ENCODE measurements at regions not wholly inside any gene's neighbourhood (a gene's known extent, or its start where the extent isn't known, plus 50 kb on each side); places are given as distances from the start of the nearest gene placed in this dataset.

- ATAC-seq: no peak
- no peak for TF ChIP-seq TOX (CRISPR knock-in tag; IDR thresholded peaks at IDR 0.05; ENCODE audit: borderline replicate concordance)
- no peak for TF ChIP-seq SNAI2 (CRISPR knock-in tag; IDR thresholded peaks at IDR 0.05)
- no peak for TF ChIP-seq ARNTL (CRISPR knock-in tag; IDR thresholded peaks at IDR 0.05; ENCODE audit: borderline replicate concordance, low read depth)
- no peak for TF ChIP-seq ZFP30 (CRISPR knock-in tag; IDR thresholded peaks at IDR 0.05)
- no peak for TF ChIP-seq CSRNP3 (CRISPR knock-in tag; IDR thresholded peaks at IDR 0.05)
- TF ChIP-seq OSR1 (CRISPR knock-in tag; IDR thresholded peaks at IDR 0.05): no peak
- no peak for TF ChIP-seq ZNF565 (CRISPR knock-in tag; conservative IDR thresholded peaks at IDR 0.05; ENCODE audit: low read depth)
- TF ChIP-seq PPARA (CRISPR knock-in tag; IDR thresholded peaks at IDR 0.05; ENCODE audit: borderline replicate concordance): no peak
- TF ChIP-seq, protein P1, sequence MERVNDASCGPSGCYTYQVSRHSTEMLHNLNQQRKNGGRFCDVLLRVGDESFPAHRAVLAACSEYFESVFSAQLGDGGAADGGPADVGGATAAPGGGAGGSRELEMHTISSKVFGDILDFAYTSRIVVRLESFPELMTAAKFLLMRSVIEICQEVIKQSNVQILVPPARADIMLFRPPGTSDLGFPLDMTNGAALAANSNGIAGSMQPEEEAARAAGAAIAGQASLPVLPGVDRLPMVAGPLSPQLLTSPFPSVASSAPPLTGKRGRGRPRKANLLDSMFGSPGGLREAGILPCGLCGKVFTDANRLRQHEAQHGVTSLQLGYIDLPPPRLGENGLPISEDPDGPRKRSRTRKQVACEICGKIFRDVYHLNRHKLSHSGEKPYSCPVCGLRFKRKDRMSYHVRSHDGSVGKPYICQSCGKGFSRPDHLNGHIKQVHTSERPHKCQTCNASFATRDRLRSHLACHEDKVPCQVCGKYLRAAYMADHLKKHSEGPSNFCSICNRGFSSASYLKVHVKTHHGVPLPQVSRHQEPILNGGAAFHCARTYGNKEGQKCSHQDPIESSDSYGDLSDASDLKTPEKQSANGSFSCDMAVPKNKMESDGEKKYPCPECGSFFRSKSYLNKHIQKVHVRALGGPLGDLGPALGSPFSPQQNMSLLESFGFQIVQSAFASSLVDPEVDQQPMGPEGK (CRISPR knock-in tag; IDR thresholded peaks at IDR 0.05; ENCODE audit: borderline replicate concordance): no peak
- TF ChIP-seq, protein P2, sequence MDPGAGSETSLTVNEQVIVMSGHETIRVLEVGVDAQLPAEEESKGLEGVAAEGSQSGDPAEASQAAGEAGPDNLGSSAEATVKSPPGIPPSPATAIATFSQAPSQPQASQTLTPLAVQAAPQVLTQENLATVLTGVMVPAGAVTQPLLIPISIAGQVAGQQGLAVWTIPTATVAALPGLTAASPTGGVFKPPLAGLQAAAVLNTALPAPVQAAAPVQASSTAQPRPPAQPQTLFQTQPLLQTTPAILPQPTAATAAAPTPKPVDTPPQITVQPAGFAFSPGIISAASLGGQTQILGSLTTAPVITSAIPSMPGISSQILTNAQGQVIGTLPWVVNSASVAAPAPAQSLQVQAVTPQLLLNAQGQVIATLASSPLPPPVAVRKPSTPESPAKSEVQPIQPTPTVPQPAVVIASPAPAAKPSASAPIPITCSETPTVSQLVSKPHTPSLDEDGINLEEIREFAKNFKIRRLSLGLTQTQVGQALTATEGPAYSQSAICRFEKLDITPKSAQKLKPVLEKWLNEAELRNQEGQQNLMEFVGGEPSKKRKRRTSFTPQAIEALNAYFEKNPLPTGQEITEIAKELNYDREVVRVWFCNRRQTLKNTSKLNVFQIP (CRISPR knock-in tag; IDR thresholded peaks at IDR 0.05; ENCODE audit: borderline replicate concordance, low read depth): no peak
- no peak for TF ChIP-seq GLIS3 (CRISPR knock-in tag; IDR thresholded peaks at IDR 0.05)
- TF ChIP-seq TCF4 (CRISPR knock-in tag; IDR thresholded peaks at IDR 0.05; ENCODE audit: borderline replicate concordance): no peak
- TF ChIP-seq ZC3H10 (CRISPR knock-in tag; IDR thresholded peaks at IDR 0.05): no peak
- no peak for TF ChIP-seq BACH2 (CRISPR knock-in tag; IDR thresholded peaks at IDR 0.05; ENCODE audit: borderline replicate concordance)
- TF ChIP-seq CSDC2 (CRISPR knock-in tag; IDR thresholded peaks at IDR 0.05): no peak
- TF ChIP-seq ISL1 (CRISPR knock-in tag; IDR thresholded peaks at IDR 0.05): no peak
- no peak for TF ChIP-seq ESRRG (CRISPR knock-in tag; IDR thresholded peaks at IDR 0.05)
Observed at GRCh38 chr4:141814499-141814898, 178.1 kb downstream of the IL15 start.

GRCh38 chr4:141815646-141816045, 179.3 kb downstream of the IL15 start:
- ATAC-seq: no peak

More at GRCh38 chr4:141815646-141816045, 179.3 kb downstream of the IL15 start:
- TF ChIP-seq BACH2 (CRISPR knock-in tag; IDR thresholded peaks at IDR 0.05; ENCODE audit: borderline replicate concordance) (no peak), ESRRG (CRISPR knock-in tag; IDR thresholded peaks at IDR 0.05) (no peak), ISL1 (CRISPR knock-in tag; IDR thresholded peaks at IDR 0.05) (no peak), OSR1 (CRISPR knock-in tag; IDR thresholded peaks at IDR 0.05) (no peak), CSDC2 (CRISPR knock-in tag; IDR thresholded peaks at IDR 0.05) (no peak), ZNF70 (CRISPR knock-in tag; IDR thresholded peaks at IDR 0.05) (no peak), SNAI2 (CRISPR knock-in tag; IDR thresholded peaks at IDR 0.05) (no peak), CSRNP3 (CRISPR knock-in tag; IDR thresholded peaks at IDR 0.05) (no peak), ZFP3 (CRISPR knock-in tag; IDR thresholded peaks at IDR 0.05) (no peak), GLIS3 (CRISPR knock-in tag; IDR thresholded peaks at IDR 0.05) (no peak), TCF4 (CRISPR knock-in tag; IDR thresholded peaks at IDR 0.05; ENCODE audit: borderline replicate concordance) (no peak), RARB (CRISPR knock-in tag; IDR thresholded peaks at IDR 0.05) (no peak), CREB5 (CRISPR knock-in tag; IDR thresholded peaks at IDR 0.05; ENCODE audit: low read depth) (no peak), PPARA (CRISPR knock-in tag; IDR thresholded peaks at IDR 0.05; ENCODE audit: borderline replicate concordance) (no peak), ZNF8 (CRISPR knock-in tag; IDR thresholded peaks at IDR 0.05) (no peak), ZC3H10 (CRISPR knock-in tag; IDR thresholded peaks at IDR 0.05) (no peak), ZNF565 (CRISPR knock-in tag; conservative IDR thresholded peaks at IDR 0.05; ENCODE audit: low read depth) (no peak)
- TF ChIP-seq, protein P2 (CRISPR knock-in tag; IDR thresholded peaks at IDR 0.05; ENCODE audit: borderline replicate concordance, low read depth): no peak
- TF ChIP-seq, protein P1 (CRISPR knock-in tag; IDR thresholded peaks at IDR 0.05; ENCODE audit: borderline replicate concordance): no peak
- TF ChIP-seq, protein P3, sequence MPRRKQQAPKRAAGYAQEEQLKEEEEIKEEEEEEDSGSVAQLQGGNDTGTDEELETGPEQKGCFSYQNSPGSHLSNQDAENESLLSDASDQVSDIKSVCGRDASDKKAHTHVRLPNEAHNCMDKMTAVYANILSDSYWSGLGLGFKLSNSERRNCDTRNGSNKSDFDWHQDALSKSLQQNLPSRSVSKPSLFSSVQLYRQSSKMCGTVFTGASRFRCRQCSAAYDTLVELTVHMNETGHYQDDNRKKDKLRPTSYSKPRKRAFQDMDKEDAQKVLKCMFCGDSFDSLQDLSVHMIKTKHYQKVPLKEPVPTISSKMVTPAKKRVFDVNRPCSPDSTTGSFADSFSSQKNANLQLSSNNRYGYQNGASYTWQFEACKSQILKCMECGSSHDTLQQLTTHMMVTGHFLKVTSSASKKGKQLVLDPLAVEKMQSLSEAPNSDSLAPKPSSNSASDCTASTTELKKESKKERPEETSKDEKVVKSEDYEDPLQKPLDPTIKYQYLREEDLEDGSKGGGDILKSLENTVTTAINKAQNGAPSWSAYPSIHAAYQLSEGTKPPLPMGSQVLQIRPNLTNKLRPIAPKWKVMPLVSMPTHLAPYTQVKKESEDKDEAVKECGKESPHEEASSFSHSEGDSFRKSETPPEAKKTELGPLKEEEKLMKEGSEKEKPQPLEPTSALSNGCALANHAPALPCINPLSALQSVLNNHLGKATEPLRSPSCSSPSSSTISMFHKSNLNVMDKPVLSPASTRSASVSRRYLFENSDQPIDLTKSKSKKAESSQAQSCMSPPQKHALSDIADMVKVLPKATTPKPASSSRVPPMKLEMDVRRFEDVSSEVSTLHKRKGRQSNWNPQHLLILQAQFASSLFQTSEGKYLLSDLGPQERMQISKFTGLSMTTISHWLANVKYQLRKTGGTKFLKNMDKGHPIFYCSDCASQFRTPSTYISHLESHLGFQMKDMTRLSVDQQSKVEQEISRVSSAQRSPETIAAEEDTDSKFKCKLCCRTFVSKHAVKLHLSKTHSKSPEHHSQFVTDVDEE (CRISPR knock-in tag; IDR thresholded peaks at IDR 0.05): no peak

All from SK-N-SH treated with all-trans-retinoic acid at 6 μM for 48 hours (cell line).